Occipital lobe (tissue), 1 donor: ENCODE measurements at regions not wholly inside any gene's neighbourhood (a gene's known extent, or its start where the extent isn't known, plus 50 kb on each side); places are given as distances from the start of the nearest gene placed in this dataset.

Experiments
- DNase-seq: peaks from one replicate; lab custom pipeline; 2025; lab: John Stamatoyannopoulos, UW

DNA sequence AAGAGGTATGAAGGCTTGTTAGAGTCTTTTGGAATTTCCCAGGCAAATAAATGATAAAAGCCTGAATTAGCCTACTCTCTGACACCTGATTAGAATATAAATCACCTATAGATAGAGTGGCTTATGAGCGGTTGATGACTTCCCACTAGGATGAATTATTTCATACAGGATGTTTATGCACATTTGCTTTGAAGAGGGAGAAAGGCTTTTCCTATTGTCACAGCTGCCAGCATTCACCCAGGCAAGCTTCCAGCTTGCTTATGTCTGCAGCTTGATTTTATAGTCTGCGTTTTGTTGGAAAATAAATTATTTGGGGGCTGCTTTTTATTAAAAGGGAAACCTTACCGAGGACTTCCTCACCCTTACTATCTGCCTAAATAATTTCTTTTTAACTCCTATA is 51.3 kb upstream of the EIF2S2 start:
- no peak for DNase-seq

DNA sequence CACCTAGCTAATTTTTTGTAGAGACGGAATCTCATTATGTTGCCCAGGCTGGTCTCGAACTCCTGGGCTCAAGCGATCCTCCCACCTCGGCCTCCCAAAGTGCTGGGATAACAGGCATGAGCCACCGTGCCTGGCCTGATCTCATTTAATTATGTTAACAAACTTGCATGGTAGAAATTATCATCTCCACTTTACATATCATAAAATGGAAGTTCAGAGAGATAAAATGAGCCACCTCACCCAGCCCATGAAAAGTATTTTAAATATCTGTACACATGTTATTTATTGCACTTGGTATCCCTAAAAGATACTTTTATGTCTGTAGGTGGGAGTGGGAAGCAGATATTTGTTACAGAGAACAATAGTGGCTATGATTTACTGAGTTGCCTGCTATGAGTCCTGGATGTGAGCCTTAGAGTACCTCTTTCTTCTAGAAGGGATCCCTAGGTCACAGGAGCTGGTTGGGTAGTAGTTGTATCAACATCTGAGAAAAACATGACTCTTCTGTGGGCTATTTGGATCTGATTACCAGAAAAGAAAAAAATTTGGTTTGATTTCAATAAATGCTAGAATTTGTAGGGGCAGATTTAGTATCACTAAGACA is 52.4 kb upstream of the EIF2S2 start:
- DNase-seq: no peak

DNA sequence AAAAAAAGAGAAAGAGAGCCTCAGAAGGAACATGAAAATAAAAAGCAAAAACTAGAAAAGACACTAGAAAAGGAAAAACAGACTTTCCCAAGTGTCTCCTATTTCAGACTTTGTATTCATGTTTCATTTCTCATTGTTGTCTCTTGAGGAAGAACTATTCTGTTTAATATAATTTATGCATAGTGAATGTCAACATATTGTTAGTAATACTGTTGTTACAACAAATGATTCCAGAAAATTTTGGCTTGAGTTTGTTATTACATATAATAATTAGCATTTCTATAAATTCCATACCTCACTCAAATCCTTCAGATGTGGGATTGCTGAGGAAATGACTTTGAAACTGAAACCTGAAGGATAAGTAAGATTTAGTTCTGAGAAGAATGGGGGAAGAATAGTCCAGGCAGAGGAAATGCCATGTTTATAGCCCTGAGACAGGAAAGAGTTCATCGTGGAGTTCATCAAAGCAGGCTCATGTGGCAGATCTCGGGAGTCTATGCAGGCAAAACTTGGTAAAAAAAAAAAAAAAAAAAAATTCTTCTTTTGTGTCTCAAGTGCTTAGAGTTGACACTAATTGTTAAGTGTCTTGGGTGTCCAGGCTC is 53.1 kb upstream of the EIF2S2 start:
- DNase-seq: no peak

DNA sequence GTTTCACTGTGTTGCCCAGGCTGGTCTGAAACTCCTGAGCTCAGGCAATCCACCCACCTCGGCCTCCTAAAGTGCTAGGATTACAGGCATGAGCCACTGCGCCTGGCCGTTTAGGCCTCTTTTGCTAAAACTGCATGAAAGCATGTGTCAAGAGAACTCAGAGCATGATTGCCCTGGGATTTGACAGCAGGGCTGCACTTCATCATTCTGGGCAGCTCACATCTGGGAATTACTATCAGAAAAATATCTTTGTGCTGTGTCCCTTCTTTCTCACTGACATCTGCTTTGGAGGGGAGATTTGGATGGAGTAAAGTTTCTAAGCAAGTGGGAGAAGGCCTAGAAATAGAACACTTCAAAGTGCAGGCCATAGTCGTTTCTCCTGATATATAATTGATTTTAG is 59.6 kb upstream of the EIF2S2 start:
- DNase-seq: no peak

DNA sequence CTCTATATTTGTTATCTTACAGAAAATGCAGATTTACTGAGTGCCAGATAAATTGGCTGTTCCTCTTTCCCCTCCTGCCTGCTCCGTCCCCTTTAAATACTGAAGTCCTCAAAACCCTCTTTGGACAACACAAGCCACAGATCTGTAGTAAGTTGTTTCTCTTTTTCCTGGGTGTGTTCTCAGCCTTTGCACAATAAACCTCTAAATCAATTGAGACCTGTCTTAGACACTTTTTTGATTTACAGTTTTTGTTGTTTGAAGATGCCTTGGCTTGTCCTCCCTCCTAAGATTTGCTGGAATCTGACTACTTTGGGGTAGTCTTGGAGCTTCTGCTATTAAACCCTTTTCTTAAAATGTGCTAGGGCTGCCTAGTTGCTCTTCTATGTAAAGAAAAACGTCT is 60.9 kb upstream of the EIF2S2 start:
- no peak for DNase-seq

DNA sequence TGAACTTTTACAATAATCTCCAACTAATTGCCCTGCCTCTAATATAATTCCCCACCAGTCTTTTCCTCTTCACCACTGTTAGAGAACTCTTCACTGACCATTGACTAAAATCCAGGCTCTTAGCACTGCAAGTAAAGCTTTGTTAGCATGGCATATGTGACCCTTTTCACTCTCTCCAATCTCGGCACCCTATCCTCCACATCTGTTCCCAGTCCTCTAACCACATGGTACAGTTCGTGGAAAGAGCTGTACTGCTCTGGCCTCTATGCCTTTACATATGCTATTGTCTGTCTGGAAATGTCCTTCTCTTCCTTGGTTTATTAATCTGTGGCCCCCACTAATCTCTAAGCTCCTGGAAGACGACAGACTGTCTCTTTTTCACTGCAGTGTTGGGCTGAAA is 63.0 kb upstream of the EIF2S2 start:
- no peak for DNase-seq

DNA sequence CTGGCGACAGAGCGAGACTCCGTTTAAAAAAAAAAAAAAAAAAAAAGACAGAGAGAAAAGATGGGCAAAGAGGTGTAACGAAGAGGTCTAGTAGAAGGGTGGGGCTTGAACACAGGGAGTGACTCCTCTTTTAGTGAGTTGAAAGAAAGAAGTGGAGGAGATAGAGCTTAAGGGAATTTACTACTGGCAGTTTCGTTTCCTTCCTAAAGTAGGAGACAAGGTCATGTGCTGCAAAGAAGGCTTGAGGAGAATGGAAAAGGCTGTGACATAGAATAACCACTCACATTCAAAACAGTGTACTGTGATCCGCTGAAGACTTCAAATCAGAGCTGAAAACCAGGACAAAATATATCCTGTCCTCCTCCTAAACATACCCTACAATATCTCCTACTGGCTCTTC is 63.8 kb upstream of the EIF2S2 start:
- no peak for DNase-seq

DNA sequence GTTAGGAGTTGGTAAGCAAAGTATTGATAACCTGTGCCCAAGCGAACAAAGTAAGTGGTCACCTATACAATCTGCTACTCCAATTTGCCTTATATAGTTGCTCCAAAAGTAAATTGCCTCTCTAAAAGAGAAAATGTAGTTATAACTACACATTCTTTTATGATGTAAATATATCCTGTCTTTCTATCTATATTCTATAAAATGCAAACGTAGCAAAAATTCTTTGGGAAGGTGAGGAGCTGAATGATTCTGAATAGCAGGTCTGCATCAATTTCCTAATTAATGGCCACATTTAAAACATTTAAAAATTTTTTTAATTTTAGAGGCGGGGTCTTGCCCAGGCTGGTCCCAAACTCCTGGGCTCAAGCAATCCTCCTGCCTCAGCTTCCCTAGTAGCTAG is 64.2 kb upstream of the ASIP start:
- DNase-seq: no peak

DNA sequence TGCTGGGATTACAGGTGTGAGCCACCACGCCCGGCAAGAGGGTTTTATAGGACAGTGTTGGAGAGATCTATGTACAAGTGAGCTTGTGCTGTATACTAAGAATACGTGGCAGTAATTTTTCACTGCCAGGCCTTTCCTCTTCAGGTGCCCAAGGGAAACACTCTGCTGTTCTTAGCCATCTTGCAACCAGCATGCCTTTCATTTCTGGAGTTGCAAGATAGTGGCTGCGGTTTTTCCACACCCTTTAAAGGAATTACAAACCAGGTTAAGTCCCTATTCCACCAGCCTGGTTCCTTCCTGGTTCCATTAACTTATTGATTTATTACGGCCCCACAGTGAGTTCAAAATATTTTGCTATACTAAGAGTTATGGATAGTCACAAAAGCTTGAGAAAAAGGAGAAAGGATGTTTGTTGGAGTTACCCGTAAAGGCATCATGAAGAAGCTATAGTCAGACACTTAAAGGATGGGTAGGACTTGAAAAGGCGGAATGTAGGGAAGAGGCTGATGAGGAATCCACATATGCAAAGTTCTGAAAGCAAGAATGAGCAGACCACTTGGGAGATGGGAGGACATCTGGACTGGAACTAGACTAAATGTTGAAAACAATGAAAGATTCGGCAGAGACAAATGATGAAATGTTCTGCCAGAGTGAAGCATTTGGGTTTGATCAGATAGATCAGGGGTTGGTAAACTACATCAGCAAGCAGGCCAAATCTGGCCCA is 61.4 kb upstream of the ASIP start:
- DNase-seq: no peak

DNA sequence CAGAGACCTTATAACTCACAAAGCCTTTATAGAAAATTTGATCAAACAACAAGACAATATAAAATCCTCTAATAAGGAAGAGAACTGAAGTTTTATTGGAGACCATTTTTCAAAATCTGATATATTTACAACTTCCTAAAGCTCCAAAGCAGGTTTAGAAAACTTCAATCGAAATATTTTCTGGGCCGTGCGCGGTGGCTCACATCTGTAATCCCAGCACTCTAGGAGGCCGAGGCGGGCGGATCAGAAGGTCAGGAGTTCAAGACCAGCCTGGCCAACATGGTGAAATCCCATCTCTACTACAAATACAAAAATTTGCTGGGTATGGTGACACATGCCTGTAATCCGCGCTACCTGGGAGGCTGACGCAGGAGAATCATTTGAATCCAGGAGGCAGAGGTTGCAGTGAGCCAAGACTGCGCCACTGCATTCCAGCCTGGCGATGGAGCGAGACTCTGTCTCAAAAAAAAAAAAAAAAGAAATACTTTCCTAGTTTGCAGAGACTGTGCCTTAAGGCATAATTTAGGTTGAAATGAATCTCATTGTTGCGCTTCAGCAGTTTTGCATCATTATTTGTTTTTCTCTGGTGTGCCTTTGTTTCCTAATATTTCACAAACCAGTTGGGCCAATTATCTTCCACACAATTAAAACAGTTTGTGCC is 60.6 kb upstream of the ASIP start:
- no peak for DNase-seq

DNA sequence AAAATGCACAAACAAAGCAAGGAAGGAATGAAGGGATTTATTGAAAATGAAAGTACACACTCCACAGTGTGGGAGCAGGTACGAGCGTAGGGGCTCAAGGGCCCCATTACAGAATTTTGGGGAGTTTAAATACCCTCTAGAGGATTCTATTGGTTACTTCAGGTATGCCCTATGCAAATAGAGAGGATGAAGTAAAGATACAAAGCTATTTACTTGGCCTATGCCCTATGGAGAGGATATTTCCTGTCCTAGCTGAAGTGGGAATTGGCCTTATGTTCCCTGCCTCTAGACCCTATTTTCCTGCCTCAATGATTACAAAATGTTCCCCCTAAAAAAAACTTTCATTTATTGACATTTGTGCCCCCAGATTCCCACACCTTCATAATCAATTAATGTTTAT is 59.7 kb upstream of the ASIP start:
- DNase-seq: no peak

DNA sequence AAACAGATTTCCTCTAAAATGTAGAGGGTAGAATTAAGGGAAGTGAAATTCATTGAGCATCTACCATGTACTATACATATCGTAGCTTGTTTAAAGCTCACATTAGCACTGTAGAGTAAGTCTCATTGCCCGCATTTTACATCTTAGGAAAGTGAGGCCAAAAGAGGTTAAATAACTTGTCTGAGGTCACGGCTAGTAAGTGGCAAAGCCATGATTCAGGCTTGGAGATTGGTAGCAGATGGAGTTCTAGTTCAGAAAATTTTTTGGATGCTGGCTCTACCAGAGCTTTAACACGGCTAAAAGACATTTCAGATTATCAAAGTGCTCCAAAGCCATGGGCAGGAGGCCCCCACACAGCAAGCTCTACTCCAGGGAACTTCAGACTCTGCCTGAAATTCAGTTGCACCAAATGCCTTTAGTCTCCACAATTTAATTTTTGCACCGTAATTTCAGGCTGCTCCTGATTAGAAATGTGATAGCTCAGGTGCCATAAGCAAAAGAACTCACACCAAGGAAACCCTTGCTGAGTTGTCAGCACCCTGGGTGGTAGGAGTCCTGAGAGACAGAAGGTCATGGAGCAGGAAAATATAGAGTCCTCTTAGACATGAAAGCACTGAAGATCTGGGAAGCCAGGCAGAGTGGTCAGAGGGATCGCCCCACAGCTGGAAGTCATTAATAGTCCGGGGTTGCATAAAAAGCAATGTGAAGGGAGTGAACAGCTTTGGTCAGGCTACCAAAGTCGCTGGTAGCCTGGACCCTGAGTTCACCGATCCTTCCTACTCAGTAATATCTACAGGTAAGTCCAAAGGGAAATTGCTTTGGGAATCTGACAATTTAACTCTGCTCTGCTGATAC is 55.2 kb upstream of the ASIP start:
- no peak for DNase-seq

DNA sequence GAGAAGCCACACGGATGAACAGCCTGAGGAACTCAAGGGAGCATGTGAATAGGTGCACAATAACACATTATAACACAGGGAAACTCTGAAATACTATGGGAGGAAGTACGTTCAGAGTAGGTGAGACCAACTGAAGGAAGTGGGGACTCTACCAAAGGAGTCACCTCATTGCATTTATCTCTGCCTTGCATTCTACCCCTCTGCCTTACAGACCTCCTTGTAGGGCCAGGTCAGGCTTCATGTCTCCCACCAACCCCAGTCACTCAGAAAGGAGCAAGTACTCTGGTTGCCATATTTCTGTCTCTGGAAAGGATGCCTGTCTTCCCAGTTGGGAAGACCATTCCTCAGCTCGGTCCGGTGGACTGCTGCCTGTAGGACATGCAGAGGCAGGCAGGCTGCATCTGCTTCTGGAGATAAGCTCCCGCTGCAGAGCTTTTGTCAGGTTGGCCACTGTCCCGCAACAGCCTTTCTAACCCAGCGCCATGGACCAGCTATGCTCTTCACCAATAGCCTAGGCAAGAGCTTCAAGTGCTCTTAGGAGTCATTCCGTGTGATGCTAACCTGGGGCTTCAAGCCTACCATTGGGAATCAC is 51.6 kb upstream of the ASIP start:
- no peak for DNase-seq

DNA sequence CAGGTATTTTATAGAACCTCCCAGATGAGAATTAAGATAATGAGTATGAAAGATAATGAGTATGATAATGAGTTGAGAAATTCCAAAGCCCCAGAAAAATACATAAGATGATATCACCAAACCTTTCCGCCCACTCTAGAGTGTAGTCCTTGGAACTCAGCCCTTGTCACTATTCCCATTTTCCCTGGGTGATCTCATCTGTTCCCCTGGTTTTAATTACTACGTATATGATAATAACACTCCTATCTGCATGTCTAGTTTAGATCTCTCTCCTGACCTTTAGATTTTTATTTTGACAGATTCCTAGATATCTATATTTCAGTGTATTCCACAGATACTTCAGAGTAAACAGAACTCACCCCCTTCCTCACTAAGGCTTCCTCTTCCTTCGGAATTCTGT is 51.0 kb upstream of the ASIP start:
- DNase-seq: no peak

DNA sequence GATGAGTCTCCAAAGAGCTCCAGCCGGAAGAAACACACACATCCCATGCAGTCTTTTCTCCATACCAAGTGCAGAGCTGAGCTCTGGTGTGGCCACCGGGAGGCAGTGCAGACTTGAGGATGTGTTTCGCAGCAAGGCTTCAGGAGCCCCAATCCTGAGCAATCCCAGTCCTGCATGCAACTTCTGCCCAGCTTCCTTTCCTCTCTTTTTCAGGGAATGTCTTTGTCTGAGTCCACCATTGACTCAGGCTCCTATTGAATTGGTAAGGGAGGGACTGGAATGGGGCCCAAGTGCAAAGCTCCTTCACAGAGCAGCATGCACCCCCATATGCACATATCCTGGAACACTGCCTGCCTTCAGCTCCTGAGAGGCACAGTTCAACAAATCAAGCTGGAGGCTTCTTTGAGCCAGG is 50.5 kb upstream of the ASIP start:
- DNase-seq: peak; percentile 70
